Kidney epithelial cell (primary cell): ENCODE measurements at regions not wholly inside any gene's neighbourhood (a gene's known extent, or its start where the extent isn't known, plus 50 kb on each side); places are given as distances from the start of the nearest gene placed in this dataset.

Experiments
- DNase-seq: peaks from one replicate; pipeline ENCODE4 v3.0.0-alpha.2; 2010; ENCODE audit warnings: low read depth
- H3K27me3 ChIP-seq: 2 replicates; pipeline ENCODE4 v1.6.0; 2011; ENCODE audit warnings: low read length; ENCODE audit not compliant: control insufficient read depth, insufficient read depth
- H3K36me3 ChIP-seq: 2 replicates; pipeline ENCODE4 v1.5.1; 2011; ENCODE audit warnings: low read length; ENCODE audit not compliant: control insufficient read depth, insufficient read depth
- H3K4me3 ChIP-seq: 2 replicates; pipeline ENCODE4 v1.5.1; 2011; ENCODE audit warnings: low read depth, mild to moderate bottlenecking, control low read depth, low read length
- TF ChIP-seq, protein P1 (sequence below): IDR thresholded peaks from 2 replicates; pipeline ENCODE4 v1.5.1; 2011; ENCODE audit warnings: mild to moderate bottlenecking, moderate library complexity, low read length, control low read depth, inconsistent platforms; ENCODE audit not compliant: insufficient read depth, poor library complexity, severe bottlenecking

- Histone ChIP-seq H3K27me3 (no peaks in the 10 kb centered on the region), H3K4me3 (no peak overlapping the region), H3K36me3 (no peaks in the 10 kb centered on the region)
- TF ChIP-seq, protein P1, sequence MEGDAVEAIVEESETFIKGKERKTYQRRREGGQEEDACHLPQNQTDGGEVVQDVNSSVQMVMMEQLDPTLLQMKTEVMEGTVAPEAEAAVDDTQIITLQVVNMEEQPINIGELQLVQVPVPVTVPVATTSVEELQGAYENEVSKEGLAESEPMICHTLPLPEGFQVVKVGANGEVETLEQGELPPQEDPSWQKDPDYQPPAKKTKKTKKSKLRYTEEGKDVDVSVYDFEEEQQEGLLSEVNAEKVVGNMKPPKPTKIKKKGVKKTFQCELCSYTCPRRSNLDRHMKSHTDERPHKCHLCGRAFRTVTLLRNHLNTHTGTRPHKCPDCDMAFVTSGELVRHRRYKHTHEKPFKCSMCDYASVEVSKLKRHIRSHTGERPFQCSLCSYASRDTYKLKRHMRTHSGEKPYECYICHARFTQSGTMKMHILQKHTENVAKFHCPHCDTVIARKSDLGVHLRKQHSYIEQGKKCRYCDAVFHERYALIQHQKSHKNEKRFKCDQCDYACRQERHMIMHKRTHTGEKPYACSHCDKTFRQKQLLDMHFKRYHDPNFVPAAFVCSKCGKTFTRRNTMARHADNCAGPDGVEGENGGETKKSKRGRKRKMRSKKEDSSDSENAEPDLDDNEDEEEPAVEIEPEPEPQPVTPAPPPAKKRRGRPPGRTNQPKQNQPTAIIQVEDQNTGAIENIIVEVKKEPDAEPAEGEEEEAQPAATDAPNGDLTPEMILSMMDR: no peak
- no peak for DNase-seq
These were observed 55.1 kb upstream of the ZEB1 start for GRCh38 chr10:31263903-31264302.

GRCh38 chr10:31268444-31269303 is 50.3 kb upstream of the ZEB1 start:
- Histone ChIP-seq H3K36me3 (no peaks in the 10 kb centered on the region), H3K4me3 (no peak overlapping the region), H3K27me3 (no peaks in the 10 kb centered on the region)
- DNase-seq: no peak
- TF ChIP-seq, protein P1: no peak
